CD14-positive monocyte (primary cell): ENCODE measurements at regions not wholly inside any gene's neighbourhood (a gene's known extent, or its start where the extent isn't known, plus 50 kb on each side); places are given as distances from the start of the nearest gene placed in this dataset.

Source experiments
- DNase-seq, 3 donors: peaks; one replicate each; pipeline ENCODE4 v3.0.0-alpha.2; 2011 to 2022
- H2AFZ ChIP-seq: 2 replicates; pipeline ENCODE4 v1.6.0; 2012; ENCODE audit warnings: mild to moderate bottlenecking, low read depth, low read length, inconsistent platforms; ENCODE audit not compliant: insufficient read depth, poor library complexity, severe bottlenecking
- H3K27ac ChIP-seq, 2 donors: 1 replicate in 1 of 2; 2 replicates in 1 of 2; pipeline ENCODE4 v1.5.1; 2012 to 2013; ENCODE audit warnings: low read length in 2 of 2, control low read depth in 1 of 2, inconsistent platforms in 1 of 2, low read depth in 1 of 2, mild to moderate bottlenecking in 1 of 2
- H3K27me3 ChIP-seq, 2 donors: one replicate each; pipeline versions ENCODE4 v1.6.0 to v1.6.1; 2011 to 2013; ENCODE audit warnings: low read length in 2 of 2; ENCODE audit not compliant: control insufficient read depth in 2 of 2, insufficient read depth in 2 of 2
- H3K36me3 ChIP-seq, 2 donors: replicated peaks in 1 of 2; 1 replicate in 1 of 2; 2 replicates in 1 of 2; pipeline versions ENCODE4 v1.5.1 to v1.6.1; 2012 to 2013; ENCODE audit warnings: low read length in 2 of 2, control low read depth in 1 of 2, inconsistent platforms in 1 of 2, mild to moderate bottlenecking in 1 of 2; ENCODE audit not compliant: insufficient read depth in 2 of 2, control insufficient read depth in 1 of 2
- H3K4me1 ChIP-seq, 2 donors: 1 replicate in 1 of 2; 2 replicates in 1 of 2; pipeline versions ENCODE4 v1.5.1 to v1.6.1; 2012 to 2013; ENCODE audit warnings: low read length in 2 of 2, control low read depth in 1 of 2, inconsistent platforms in 1 of 2, mild to moderate bottlenecking in 1 of 2, moderate library complexity in 1 of 2; ENCODE audit not compliant: insufficient read depth in 2 of 2, control insufficient read depth in 1 of 2
- H3K4me2 ChIP-seq: replicated peaks from 2 replicates; pipeline ENCODE3; 2012; ENCODE audit warnings: low read length, moderate library complexity, mild to moderate bottlenecking; ENCODE audit not compliant: poor library complexity, severe bottlenecking; ENCODE audit errors: extremely low read depth
- H3K4me3 ChIP-seq, 3 experiments: fragments of 200-600 bp in 1 of 3; sonication (generic) in 1 of 3; replicated peaks in 1 of 3; 1 replicate in 2 of 3; 2 replicates in 1 of 3; pipeline ENCODE4 v1.5.1; 2011 to 2013; ENCODE audit warnings: low read length in 3 of 3, mild to moderate bottlenecking in 3 of 3, control low read depth in 2 of 3, low read depth in 2 of 3, inconsistent platforms in 1 of 3, moderate library complexity in 1 of 3
- H3K79me2 ChIP-seq: 2 replicates; pipeline ENCODE4 v1.6.0; 2012; ENCODE audit warnings: mild to moderate bottlenecking, control low read depth, inconsistent platforms, low read length, moderate library complexity; ENCODE audit not compliant: insufficient read depth
- H3K9ac ChIP-seq: 2 replicates; pipeline ENCODE4 v1.6.0; 2017; ENCODE audit warnings: low read length, mild to moderate bottlenecking; ENCODE audit not compliant: insufficient read depth, poor library complexity, severe bottlenecking
- H3K9me3 ChIP-seq, 2 donors: replicated peaks in 1 of 2; 1 replicate in 1 of 2; 2 replicates in 1 of 2; pipeline versions ENCODE4 v1.5.1 to v1.6.1; 2012 to 2013; ENCODE audit warnings: low read length in 2 of 2, control low read depth in 1 of 2; ENCODE audit not compliant: control insufficient read depth in 1 of 2, insufficient read depth in 1 of 2
- H4K20me1 ChIP-seq: 2 replicates; pipeline ENCODE4 v1.6.0; 2012; ENCODE audit warnings: mild to moderate bottlenecking, low read length, control low read depth, moderate library complexity; ENCODE audit not compliant: insufficient read depth
- H3K27ac Mint-ChIP-seq, 7 donors: one replicate each; pipeline ENCODE4 v1.8.0; 2020; ENCODE audit warnings: mild to moderate bottlenecking in 7 of 7, mixed read lengths in 7 of 7, moderate library complexity in 6 of 7, inconsistent platforms in 2 of 7
- H3K27me3 Mint-ChIP-seq, 3 donors: one replicate each; pipeline ENCODE4 v1.8.0; 2021 to 2022; ENCODE audit warnings: low read depth in 3 of 3, mild to moderate bottlenecking in 3 of 3, mixed read lengths in 3 of 3, moderate library complexity in 3 of 3, inconsistent platforms in 1 of 3
- H3K36me3 Mint-ChIP-seq, 2 donors: one replicate each; pipeline ENCODE4 v1.8.0; 2020; ENCODE audit warnings: mixed read lengths in 2 of 2, inconsistent platforms in 1 of 2, mild to moderate bottlenecking in 1 of 2
- H3K4me1 Mint-ChIP-seq: one replicate; pipeline ENCODE4 v1.8.0; 2020; ENCODE audit warnings: mild to moderate bottlenecking, mixed read lengths
- H3K4me3 Mint-ChIP-seq, 2 donors: one replicate each; pipeline ENCODE4 v1.8.0; 2020; ENCODE audit warnings: mild to moderate bottlenecking in 2 of 2, mixed read lengths in 2 of 2, moderate library complexity in 1 of 2
- H3K9me3 Mint-ChIP-seq, 7 donors: one replicate each; pipeline ENCODE4 v1.8.0; 2020 to 2022; ENCODE audit warnings: mixed read lengths in 7 of 7, mild to moderate bottlenecking in 6 of 7, moderate library complexity in 6 of 7, inconsistent platforms in 2 of 7
- CTCF ChIP-seq: fragments of 200-600 bp; IDR thresholded peaks from one replicate; pipeline ENCODE4 v1.8.0; 2022; ENCODE audit warnings: antibody characterized with exemption, mild to moderate bottlenecking
- WGBS: methylation state at CpG from one replicate; pipeline ENCODE4 v1.1.5; 2013; ENCODE audit warnings: missing lambda C conversion rate; ENCODE audit not compliant: insufficient coverage; 5-methylcytosine and 5-hydroxymethylcytosine counted together
- intact Hi-C, 2 donors: fragments of 100-400 bp; cut with micrococcal nuclease; formaldehyde crosslinking; loops; one replicate each; pipeline versions ENCODE4 v1.15.0 to v1.15.1; 2023

DNA sequence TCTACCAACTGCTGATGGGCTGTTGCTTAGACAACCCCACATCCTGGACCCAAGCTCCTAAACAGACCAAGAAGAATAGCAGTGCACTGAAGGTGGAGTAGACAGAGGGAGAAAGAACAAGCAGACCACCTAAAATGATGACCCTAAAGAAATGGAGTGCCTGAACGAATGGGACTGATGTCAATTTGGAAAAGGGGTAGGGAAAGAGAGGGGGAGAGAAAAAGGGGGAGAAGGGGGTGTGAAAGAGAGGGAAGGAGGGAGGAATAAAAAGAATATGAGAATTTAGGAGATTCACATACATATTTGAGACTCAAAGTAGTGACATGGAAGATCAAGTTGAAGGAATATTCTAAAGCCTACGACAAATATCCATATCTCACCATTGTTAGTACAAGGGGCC, 144.4 kb upstream of the DUSP10 start:
- no peak overlapping the region for H3K9ac ChIP-seq
- WGBS, result 100% methylated on average over 1 of the region's 2 CpGs
- no peak for TF ChIP-seq CTCF
- H3K27me3 Mint-ChIP-seq, result peaks cover 1 to 2% (median 2%) of the 10 kb centered on the region in 3 donors
- no peaks in the 10 kb centered on the region for H3K9me3 Mint-ChIP-seq
- no peak overlapping the region for H3K4me3 Mint-ChIP-seq
- H3K27ac Mint-ChIP-seq, result no peak overlapping the region
- H3K79me2 ChIP-seq, result no peaks in the 10 kb centered on the region
- H3K36me3 Mint-ChIP-seq, result peaks cover under 1 to 5% of the 10 kb centered on the region in 2 donors
- intact Hi-C loops, result no loop called here
- no peaks in the 10 kb centered on the region for H3K36me3 ChIP-seq
- no peak overlapping the region for H3K4me2 ChIP-seq
- H2AFZ ChIP-seq, result no peak overlapping the region
- no peaks in the 10 kb centered on the region for H3K27me3 ChIP-seq
- no peaks in the 10 kb centered on the region for H3K4me1 ChIP-seq
- no peaks in the 10 kb centered on the region for H3K4me1 Mint-ChIP-seq
- H3K9me3 ChIP-seq, result no peaks in the 10 kb centered on the region
- H3K27ac ChIP-seq, result no peak overlapping the region
- no peaks in the 10 kb centered on the region for H4K20me1 ChIP-seq
- no peak for DNase-seq
- H3K4me3 ChIP-seq, result no peak overlapping the region

- Mint-ChIP-seq H3K27me3 (peaks cover 0 to 2% (median 1%) of the 10 kb centered on the region in 3 donors), H3K4me1 (no peaks in the 10 kb centered on the region), H3K4me3 (no peak overlapping the region), H3K27ac (no peak overlapping the region), H3K9me3 (no peaks in the 10 kb centered on the region), H3K36me3 (peaks cover 2 to 8% of the 10 kb centered on the region in 2 donors)
- Histone ChIP-seq H3K4me2 (no peak overlapping the region), H3K27ac (no peak overlapping the region), H3K9me3 (no peaks in the 10 kb centered on the region), H3K27me3 (no peaks in the 10 kb centered on the region), H3K79me2 (no peaks in the 10 kb centered on the region), H3K4me1 (no peaks in the 10 kb centered on the region), H2AFZ (no peak overlapping the region), H3K36me3 (no peaks in the 10 kb centered on the region), H4K20me1 (no peaks in the 10 kb centered on the region), H3K4me3 (no peak overlapping the region), H3K9ac (no peak overlapping the region)
- TF ChIP-seq CTCF, result no peak
- intact Hi-C loops, result no loop called here
- DNase-seq, result no peak
- WGBS, result 100% methylated on average over 1 of the region's 3 CpGs
These were observed 142.9 kb upstream of the DUSP10 start for GRCh38 chr1:221884821-221885220.
